ENCODE measurements at regions not wholly inside any gene's neighbourhood (a gene's known extent, or its start where the extent isn't known, plus 50 kb on each side); places are given as distances from the start of the nearest gene placed in this dataset.

DNA sequence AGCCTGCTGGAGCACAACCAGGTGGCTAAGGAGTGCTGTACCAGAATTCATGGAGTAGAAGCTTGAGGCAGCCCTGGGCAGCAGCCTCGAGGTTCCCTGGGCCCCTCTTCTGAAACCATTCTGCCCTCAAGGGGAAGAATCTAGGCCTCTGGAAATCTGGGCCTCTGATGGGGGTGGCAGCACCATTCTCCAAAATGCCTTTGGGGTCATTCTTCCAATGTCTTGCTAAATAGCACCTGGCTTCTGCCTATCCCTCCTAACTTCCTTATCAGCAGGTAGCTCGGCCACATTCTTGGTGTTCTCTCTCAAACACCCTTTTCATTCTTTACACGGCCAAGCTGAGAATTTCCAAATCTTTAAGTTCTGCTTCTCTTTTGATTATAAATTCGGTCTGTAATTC is 473.6 kb downstream of the BCOR start (continued):
- TF ChIP-seq, protein P1, sequence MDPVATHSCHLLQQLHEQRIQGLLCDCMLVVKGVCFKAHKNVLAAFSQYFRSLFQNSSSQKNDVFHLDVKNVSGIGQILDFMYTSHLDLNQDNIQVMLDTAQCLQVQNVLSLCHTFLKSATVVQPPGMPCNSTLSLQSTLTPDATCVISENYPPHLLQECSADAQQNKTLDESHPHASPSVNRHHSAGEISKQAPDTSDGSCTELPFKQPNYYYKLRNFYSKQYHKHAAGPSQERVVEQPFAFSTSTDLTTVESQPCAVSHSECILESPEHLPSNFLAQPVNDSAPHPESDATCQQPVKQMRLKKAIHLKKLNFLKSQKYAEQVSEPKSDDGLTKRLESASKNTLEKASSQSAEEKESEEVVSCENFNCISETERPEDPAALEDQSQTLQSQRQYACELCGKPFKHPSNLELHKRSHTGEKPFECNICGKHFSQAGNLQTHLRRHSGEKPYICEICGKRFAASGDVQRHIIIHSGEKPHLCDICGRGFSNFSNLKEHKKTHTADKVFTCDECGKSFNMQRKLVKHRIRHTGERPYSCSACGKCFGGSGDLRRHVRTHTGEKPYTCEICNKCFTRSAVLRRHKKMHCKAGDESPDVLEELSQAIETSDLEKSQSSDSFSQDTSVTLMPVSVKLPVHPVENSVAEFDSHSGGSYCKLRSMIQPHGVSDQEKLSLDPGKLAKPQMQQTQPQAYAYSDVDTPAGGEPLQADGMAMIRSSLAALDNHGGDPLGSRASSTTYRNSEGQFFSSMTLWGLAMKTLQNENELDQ (tag by site-specific recombination; IDR thresholded peaks at IDR 0.05; ENCODE audit: low read depth), result no peak
- TF ChIP-seq ZNF391 (tag by site-specific recombination; IDR thresholded peaks at IDR 0.05; ENCODE audit: borderline replicate concordance, low read depth), result no peak
- TF ChIP-seq ZSCAN5A (tag by site-specific recombination; IDR thresholded peaks at IDR 0.05), result no peak
- TF ChIP-seq ZNF362 (tag by site-specific recombination; IDR thresholded peaks at IDR 0.05), result no peak

- Histone ChIP-seq H3K27ac (ENCODE audit: extremely low read depth, low read depth, low read length) (no peak overlapping the region), H3K9me3 (ENCODE audit: control insufficient read depth, insufficient read depth, low read depth, low read length) (no peaks in the 10 kb centered on the region), H3K4me3 (ENCODE audit: low read depth, low read length) (no peak overlapping the region), H3K4me1 (ENCODE audit: control insufficient read depth, insufficient read depth, low read length) (no peaks in the 10 kb centered on the region), H3K36me3 (ENCODE audit: control insufficient read depth in 2 of 2, insufficient read depth in 1 of 2, low read length in 2 of 2) (no peaks in the 10 kb centered on the region)
- POLR2A ChIA-PET, result no interaction called here
- no peak for TF ChIP-seq ZNF391 (tag by site-specific recombination; IDR thresholded peaks at IDR 0.05; ENCODE audit: borderline replicate concordance, low read depth)
- TF ChIP-seq HOXC10 (CRISPR knock-in tag; IDR thresholded peaks at IDR 0.05), result no peak
- TF ChIP-seq, protein P2, sequence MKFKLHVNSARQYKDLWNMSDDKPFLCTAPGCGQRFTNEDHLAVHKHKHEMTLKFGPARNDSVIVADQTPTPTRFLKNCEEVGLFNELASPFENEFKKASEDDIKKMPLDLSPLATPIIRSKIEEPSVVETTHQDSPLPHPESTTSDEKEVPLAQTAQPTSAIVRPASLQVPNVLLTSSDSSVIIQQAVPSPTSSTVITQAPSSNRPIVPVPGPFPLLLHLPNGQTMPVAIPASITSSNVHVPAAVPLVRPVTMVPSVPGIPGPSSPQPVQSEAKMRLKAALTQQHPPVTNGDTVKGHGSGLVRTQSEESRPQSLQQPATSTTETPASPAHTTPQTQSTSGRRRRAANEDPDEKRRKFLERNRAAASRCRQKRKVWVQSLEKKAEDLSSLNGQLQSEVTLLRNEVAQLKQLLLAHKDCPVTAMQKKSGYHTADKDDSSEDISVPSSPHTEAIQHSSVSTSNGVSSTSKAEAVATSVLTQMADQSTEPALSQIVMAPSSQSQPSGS (tag by site-specific recombination; IDR thresholded peaks at IDR 0.05; ENCODE audit: low read depth), result no peak
- TF ChIP-seq ZNF157 (tag by site-specific recombination; IDR thresholded peaks at IDR 0.05), result no peak
- TF ChIP-seq ZNF701 (tag by site-specific recombination; IDR thresholded peaks at IDR 0.05), result no peak
- TF ChIP-seq SP2 (tag by site-specific recombination; IDR thresholded peaks at IDR 0.05), result no peak
- TF ChIP-seq ZNF239 (tag by site-specific recombination; IDR thresholded peaks at IDR 0.05), result no peak
- TF ChIP-seq ZSCAN23 (tag by site-specific recombination; IDR thresholded peaks at IDR 0.05), result no peak
- no peak for TF ChIP-seq ZNF777 (tag by site-specific recombination; IDR thresholded peaks at IDR 0.05; ENCODE audit: borderline replicate concordance)
- no peak for TF ChIP-seq BCL11B (tag by site-specific recombination; IDR thresholded peaks at IDR 0.05; ENCODE audit: low read depth)
- no peak for TF ChIP-seq BCL11A (tag by site-specific recombination; IDR thresholded peaks at IDR 0.05; ENCODE audit: low read depth)
- TF ChIP-seq, protein P3, sequence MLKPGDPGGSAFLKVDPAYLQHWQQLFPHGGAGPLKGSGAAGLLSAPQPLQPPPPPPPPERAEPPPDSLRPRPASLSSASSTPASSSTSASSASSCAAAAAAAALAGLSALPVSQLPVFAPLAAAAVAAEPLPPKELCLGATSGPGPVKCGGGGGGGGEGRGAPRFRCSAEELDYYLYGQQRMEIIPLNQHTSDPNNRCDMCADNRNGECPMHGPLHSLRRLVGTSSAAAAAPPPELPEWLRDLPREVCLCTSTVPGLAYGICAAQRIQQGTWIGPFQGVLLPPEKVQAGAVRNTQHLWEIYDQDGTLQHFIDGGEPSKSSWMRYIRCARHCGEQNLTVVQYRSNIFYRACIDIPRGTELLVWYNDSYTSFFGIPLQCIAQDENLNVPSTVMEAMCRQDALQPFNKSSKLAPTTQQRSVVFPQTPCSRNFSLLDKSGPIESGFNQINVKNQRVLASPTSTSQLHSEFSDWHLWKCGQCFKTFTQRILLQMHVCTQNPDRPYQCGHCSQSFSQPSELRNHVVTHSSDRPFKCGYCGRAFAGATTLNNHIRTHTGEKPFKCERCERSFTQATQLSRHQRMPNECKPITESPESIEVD (tag by site-specific recombination; IDR thresholded peaks at IDR 0.05), result no peak
- no peak for TF ChIP-seq ZNF280D (tag by site-specific recombination; IDR thresholded peaks at IDR 0.05)
- TF ChIP-seq, protein P4, sequence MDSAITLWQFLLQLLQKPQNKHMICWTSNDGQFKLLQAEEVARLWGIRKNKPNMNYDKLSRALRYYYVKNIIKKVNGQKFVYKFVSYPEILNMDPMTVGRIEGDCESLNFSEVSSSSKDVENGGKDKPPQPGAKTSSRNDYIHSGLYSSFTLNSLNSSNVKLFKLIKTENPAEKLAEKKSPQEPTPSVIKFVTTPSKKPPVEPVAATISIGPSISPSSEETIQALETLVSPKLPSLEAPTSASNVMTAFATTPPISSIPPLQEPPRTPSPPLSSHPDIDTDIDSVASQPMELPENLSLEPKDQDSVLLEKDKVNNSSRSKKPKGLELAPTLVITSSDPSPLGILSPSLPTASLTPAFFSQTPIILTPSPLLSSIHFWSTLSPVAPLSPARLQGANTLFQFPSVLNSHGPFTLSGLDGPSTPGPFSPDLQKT (IDR thresholded peaks at IDR 0.05; ENCODE audit: borderline replicate concordance, low read depth, low read length), result no peak
- no peak for TF ChIP-seq ZNF433 (tag by site-specific recombination; IDR thresholded peaks at IDR 0.05; ENCODE audit: low read depth)
- no peak for TF ChIP-seq ZNF488 (tag by site-specific recombination; IDR thresholded peaks at IDR 0.05)
- no peak for TF ChIP-seq ZNF623 (tag by site-specific recombination; IDR thresholded peaks at IDR 0.05)
- no peak for TF ChIP-seq ZNF501 (tag by site-specific recombination; IDR thresholded peaks at IDR 0.05)
- no peak for TF ChIP-seq ZNF555 (tag by site-specific recombination; conservative IDR thresholded peaks at IDR 0.05)
- TF ChIP-seq ZNF585B (tag by site-specific recombination; IDR thresholded peaks at IDR 0.05), result no peak
- CTCF ChIA-PET, result no interaction called here
These were observed 471.9 kb downstream of the BCOR start for GRCh38 chrX:39625810-39626209.

All from HEK293 (cell line).